Peyer's patch (tissue), 4 donors: ENCODE measurements at regions not wholly inside any gene's neighbourhood (a gene's known extent, or its start where the extent isn't known, plus 50 kb on each side); places are given as distances from the start of the nearest gene placed in this dataset.

Experiments
- DNase-seq, 3 donors: peaks; one replicate each; pipeline ENCODE4 v3.0.0-alpha.2; 2017 to 2019
- H3K27ac ChIP-seq, 4 donors: fragments of 200-600 bp; sonication (generic); one replicate each; pipeline ENCODE4 v1.5.1; 2016 to 2019
- H3K27me3 ChIP-seq, 2 donors: fragments of 200-600 bp; sonication (generic); one replicate each; pipeline ENCODE4 v1.5.1; 2019
- H3K36me3 ChIP-seq, 3 donors: fragments of 200-600 bp; sonication (generic); one replicate each; pipeline ENCODE4 v1.5.1; 2016 to 2019
- H3K4me1 ChIP-seq, 4 donors: fragments of 200-600 bp; sonication (generic); one replicate each; pipeline ENCODE4 v1.5.1; 2016 to 2019
- H3K4me3 ChIP-seq, 4 donors: fragments of 200-600 bp; sonication (generic); 1 replicate in 3 of 4; 2 replicates in 1 of 4; pipeline ENCODE4 v1.5.1; 2016 to 2019; ENCODE audit warnings: mild to moderate bottlenecking in 1 of 4
- H3K9me3 ChIP-seq, 4 donors: fragments of 200-600 bp; sonication (generic); one replicate each; pipeline ENCODE4 v1.5.1; 2016 to 2019; ENCODE audit warnings: mild to moderate bottlenecking in 1 of 4
- CTCF ChIP-seq, 6 experiments: fragments of 450-650 bp in 4 of 6; fragments of 200-600 bp in 2 of 6; sonication (generic) in 1 of 6; IDR thresholded peaks; one replicate each; pipeline ENCODE4 v1.5.1; 2017 to 2019; ENCODE audit warnings: antibody characterized with exemption in 6 of 6, mild to moderate bottlenecking in 3 of 6, moderate library complexity in 1 of 6
- POLR2A ChIP-seq, 2 donors: fragments of 450-650 bp; IDR thresholded peaks; one replicate each; pipeline ENCODE4 v1.5.1; 2017; ENCODE audit warnings: antibody characterized with exemption in 2 of 2, mild to moderate bottlenecking in 2 of 2, moderate library complexity in 2 of 2

GRCh38 chr9:118836891-118837290, 532.3 kb downstream of the BRINP1 start:
- Histone ChIP-seq H3K4me1 (no peaks in the 10 kb centered on the region), H3K4me3 (no peak overlapping the region), H3K27ac (no peak overlapping the region), H3K9me3 (no peaks in the 10 kb centered on the region), H3K27me3 (no peaks in the 10 kb centered on the region), H3K36me3 (no peaks in the 10 kb centered on the region)
- TF ChIP-seq POLR2A (IDR thresholded peaks at IDR 0.05): no peak
- no peak for TF ChIP-seq CTCF (IDR thresholded peaks at IDR 0.05)
- no peak for DNase-seq

GRCh38 chr9:118871531-118871930, 497.7 kb downstream of the BRINP1 start:
- Histone ChIP-seq H3K27ac (no peak overlapping the region), H3K9me3 (no peaks in the 10 kb centered on the region), H3K36me3 (no peaks in the 10 kb centered on the region), H3K27me3 (no peaks in the 10 kb centered on the region), H3K4me3 (no peak overlapping the region), H3K4me1 (no peaks in the 10 kb centered on the region)
- no peak for TF ChIP-seq CTCF (IDR thresholded peaks at IDR 0.05)
- TF ChIP-seq POLR2A (IDR thresholded peaks at IDR 0.05): no peak
- DNase-seq: no peak

GRCh38 chr9:118882684-118883083, 486.6 kb downstream of the BRINP1 start:
- Histone ChIP-seq H3K4me3 (no peak overlapping the region), H3K36me3 (no peaks in the 10 kb centered on the region), H3K27ac (no peak overlapping the region), H3K4me1 (no peaks in the 10 kb centered on the region), H3K9me3 (no peaks in the 10 kb centered on the region), H3K27me3 (no peaks in the 10 kb centered on the region)
- TF ChIP-seq POLR2A (IDR thresholded peaks at IDR 0.05) (no peak), CTCF (IDR thresholded peaks at IDR 0.05) (no peak)
- DNase-seq: no peak

GRCh38 chr9:118883411-118883810, 485.8 kb downstream of the BRINP1 start:
- no peak for DNase-seq
- Histone ChIP-seq H3K36me3 (no peaks in the 10 kb centered on the region), H3K27ac (no peak overlapping the region), H3K4me1 (no peaks in the 10 kb centered on the region), H3K4me3 (no peak overlapping the region), H3K27me3 (no peaks in the 10 kb centered on the region), H3K9me3 (no peaks in the 10 kb centered on the region)
- TF ChIP-seq POLR2A (IDR thresholded peaks at IDR 0.05) (no peak), CTCF (IDR thresholded peaks at IDR 0.05) (no peak)

DNA sequence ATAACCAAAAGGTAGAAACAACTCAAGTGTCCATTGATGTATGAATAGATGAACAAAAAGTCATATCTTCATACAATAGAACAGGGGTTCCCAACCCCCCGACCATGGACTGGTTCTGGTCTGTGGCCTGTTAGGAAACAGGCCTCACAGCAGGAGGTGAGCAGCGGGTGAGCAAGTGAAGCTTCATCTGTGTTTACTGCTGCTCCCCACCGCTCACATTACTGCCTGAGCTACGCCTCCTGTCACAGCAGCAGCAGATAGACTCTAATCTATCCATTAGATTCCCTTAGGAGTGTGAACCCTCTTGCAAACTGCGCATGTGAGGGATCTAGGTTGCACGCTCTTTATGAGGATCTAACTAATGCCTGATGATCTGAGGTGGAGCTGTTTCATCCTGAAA, 478.0 kb downstream of the BRINP1 start:
- Histone ChIP-seq H3K9me3 (no peaks in the 10 kb centered on the region), H3K27me3 (no peaks in the 10 kb centered on the region), H3K27ac (no peak overlapping the region), H3K4me3 (no peak overlapping the region), H3K36me3 (no peaks in the 10 kb centered on the region), H3K4me1 (no peaks in the 10 kb centered on the region)
- DNase-seq: no peak
- TF ChIP-seq POLR2A (IDR thresholded peaks at IDR 0.05) (no peak), CTCF (IDR thresholded peaks at IDR 0.05) (no peak)

GRCh38 chr9:118896324-118897000, 472.8 kb downstream of the BRINP1 start:
- no peaks in the 10 kb centered on the region for H3K4me1 ChIP-seq
- H3K27ac ChIP-seq: no peak overlapping the region
- TF ChIP-seq POLR2A (IDR thresholded peaks at IDR 0.05) (no peak), CTCF (IDR thresholded peaks at IDR 0.05) (no peak)
- H3K4me3 ChIP-seq: no peak overlapping the region
- DNase-seq: no peak
- H3K36me3 ChIP-seq: no peaks in the 10 kb centered on the region
- no peaks in the 10 kb centered on the region for H3K27me3 ChIP-seq
- no peaks in the 10 kb centered on the region for H3K9me3 ChIP-seq
